ENCODE measurements at regions not wholly inside any gene's neighbourhood (a gene's known extent, or its start where the extent isn't known, plus 50 kb on each side); places are given as distances from the start of the nearest gene placed in this dataset.

DNA sequence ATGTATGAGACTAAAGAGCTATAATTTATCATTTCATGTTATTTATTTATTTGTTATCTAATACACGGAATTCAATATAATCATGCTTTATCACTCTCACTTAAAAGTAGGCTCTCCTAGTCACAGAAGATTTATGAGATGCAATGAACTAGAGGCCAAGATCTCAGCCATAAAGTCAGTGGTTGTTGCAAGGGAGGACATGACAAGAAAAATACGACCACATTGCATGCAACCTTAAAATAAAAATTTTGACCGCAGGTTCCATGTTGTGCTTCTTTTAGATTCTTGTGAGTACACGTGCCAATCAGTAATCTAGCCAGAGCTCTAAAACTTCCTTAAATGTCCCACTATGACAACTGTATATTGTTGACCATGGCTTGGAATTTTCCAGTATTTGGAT lies 75.9 kb upstream of the SP8 start:
- no peak for DNase-seq (ENCODE audit: low spot score in 2 of 2)
- H3K27me3 ChIP-seq = peaks cover 0 to 4% of the 10 kb centered on the region in 2 donors
- H3K4me3 ChIP-seq = no peak overlapping the region
- intact Hi-C loops (cut with DNase I; ENCODE audit: low total_unique reads) = no loop called here
- TF ChIP-seq, protein P1, sequence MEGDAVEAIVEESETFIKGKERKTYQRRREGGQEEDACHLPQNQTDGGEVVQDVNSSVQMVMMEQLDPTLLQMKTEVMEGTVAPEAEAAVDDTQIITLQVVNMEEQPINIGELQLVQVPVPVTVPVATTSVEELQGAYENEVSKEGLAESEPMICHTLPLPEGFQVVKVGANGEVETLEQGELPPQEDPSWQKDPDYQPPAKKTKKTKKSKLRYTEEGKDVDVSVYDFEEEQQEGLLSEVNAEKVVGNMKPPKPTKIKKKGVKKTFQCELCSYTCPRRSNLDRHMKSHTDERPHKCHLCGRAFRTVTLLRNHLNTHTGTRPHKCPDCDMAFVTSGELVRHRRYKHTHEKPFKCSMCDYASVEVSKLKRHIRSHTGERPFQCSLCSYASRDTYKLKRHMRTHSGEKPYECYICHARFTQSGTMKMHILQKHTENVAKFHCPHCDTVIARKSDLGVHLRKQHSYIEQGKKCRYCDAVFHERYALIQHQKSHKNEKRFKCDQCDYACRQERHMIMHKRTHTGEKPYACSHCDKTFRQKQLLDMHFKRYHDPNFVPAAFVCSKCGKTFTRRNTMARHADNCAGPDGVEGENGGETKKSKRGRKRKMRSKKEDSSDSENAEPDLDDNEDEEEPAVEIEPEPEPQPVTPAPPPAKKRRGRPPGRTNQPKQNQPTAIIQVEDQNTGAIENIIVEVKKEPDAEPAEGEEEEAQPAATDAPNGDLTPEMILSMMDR (IDR thresholded peaks at IDR 0.05) = no peak
- no peak overlapping the region for H3K27ac ChIP-seq
- H3K4me1 ChIP-seq = no peaks in the 10 kb centered on the region
- no peaks in the 10 kb centered on the region for H3K9me3 ChIP-seq
- no peaks in the 10 kb centered on the region for H3K36me3 ChIP-seq

DNA sequence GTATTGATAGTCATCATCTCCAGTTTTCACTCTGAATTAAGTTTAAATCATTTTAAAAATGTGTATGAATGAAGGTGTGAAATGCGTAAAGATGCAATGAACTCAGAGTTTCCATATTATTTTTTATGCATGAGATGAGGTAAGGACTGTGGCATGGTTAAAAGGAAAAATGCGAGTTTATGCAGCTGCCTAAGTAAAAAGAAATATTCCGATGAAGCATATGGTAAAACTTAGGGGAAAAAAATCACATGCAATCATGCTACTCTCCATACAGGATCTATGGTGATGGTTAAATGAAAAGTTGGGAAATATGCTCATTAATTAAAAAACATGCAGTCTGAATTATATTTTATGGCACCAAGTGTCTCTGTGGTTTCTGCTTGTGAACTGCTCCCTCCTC lies 77.5 kb upstream of the SP8 start:
- peaks cover 0 to 4% of the 10 kb centered on the region in 2 donors for H3K27me3 ChIP-seq
- H3K36me3 ChIP-seq = no peaks in the 10 kb centered on the region
- intact Hi-C loops (cut with DNase I; ENCODE audit: low total_unique reads) = no loop called here
- no peak overlapping the region for H3K27ac ChIP-seq
- H3K4me3 ChIP-seq = no peak overlapping the region
- H3K4me1 ChIP-seq = no peaks in the 10 kb centered on the region
- no peak for DNase-seq (ENCODE audit: low spot score in 2 of 2)
- H3K9me3 ChIP-seq = no peaks in the 10 kb centered on the region
- TF ChIP-seq, protein P1 (IDR thresholded peaks at IDR 0.05) = no peak
- TF ChIP-seq POLR2AphosphoS5 (IDR thresholded peaks at IDR 0.05) = no peak
- no peak for TF ChIP-seq POLR2A (IDR thresholded peaks at IDR 0.05)

DNA sequence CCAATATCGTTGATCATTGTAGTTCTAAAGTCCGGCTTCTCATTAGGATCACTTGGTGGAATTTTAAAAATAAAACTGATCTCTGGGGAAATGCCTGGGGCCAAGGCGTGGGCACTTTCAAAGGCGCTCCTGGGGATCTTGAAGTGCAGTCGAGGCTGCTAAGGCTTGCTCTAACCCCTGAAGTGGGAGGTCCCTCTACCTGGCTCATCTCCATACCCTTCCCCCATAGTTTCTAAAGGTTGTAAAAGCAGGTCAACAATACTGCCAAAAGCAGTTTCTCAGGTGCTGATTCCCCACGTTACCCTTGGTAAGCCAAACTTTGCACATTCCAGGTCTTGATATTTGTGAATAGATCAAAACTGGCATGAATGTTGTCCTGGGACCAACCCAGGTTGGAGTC lies 79.0 kb upstream of the SP8 start:
- H3K4me3 ChIP-seq = no peak overlapping the region

DNA sequence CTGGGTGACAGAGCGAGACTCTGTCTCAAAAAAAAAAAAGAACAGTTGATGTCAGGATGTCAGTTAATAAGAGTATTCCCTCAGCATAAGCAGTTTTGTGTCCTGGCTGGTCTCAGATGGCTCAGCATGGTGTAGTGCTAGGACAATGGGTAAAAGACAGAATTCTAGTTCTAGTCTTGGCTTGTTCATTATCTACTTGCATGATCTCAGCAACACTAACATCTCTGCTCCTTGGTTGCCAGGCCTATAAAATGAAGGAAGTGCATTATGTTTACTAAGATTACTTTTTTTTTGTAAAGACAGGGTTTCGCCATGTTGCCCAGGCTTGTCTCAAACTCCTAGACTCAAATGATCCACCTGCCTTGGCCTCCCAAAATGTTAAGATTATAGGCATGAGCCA lies 84.3 kb upstream of the SP8 start:
- TF ChIP-seq POLR2AphosphoS5 (IDR thresholded peaks at IDR 0.05) = no peak
- no peak for TF ChIP-seq POLR2A (IDR thresholded peaks at IDR 0.05)
- TF ChIP-seq, protein P1 (IDR thresholded peaks at IDR 0.05) = no peak
- H3K4me1 ChIP-seq = no peaks in the 10 kb centered on the region
- no peaks in the 10 kb centered on the region for H3K36me3 ChIP-seq
- H3K4me3 ChIP-seq = no peak overlapping the region
- no peaks in the 10 kb centered on the region for H3K9me3 ChIP-seq
- DNase-seq (ENCODE audit: low spot score in 2 of 2) = no peak
- intact Hi-C loops (cut with DNase I; ENCODE audit: low total_unique reads) = no loop called here
- H3K27ac ChIP-seq = no peak overlapping the region
- no peaks in the 10 kb centered on the region for H3K27me3 ChIP-seq

More for the DNA sequence above, 79.0 kb upstream of the SP8 start:
- TF ChIP-seq, protein P1 (IDR thresholded peaks at IDR 0.05) = no peak
- TF ChIP-seq POLR2AphosphoS5 (IDR thresholded peaks at IDR 0.05) (no peak), POLR2A (IDR thresholded peaks at IDR 0.05) (no peak)
- intact Hi-C loops (cut with DNase I; ENCODE audit: low total_unique reads) = no loop called here
- no peak overlapping the region for H3K27ac ChIP-seq
- H3K9me3 ChIP-seq = no peaks in the 10 kb centered on the region
- no peaks in the 10 kb centered on the region for H3K4me1 ChIP-seq
- H3K27me3 ChIP-seq = peaks cover 0 to 4% of the 10 kb centered on the region in 2 donors
- no peak for DNase-seq (ENCODE audit: low spot score in 2 of 2)
- no peaks in the 10 kb centered on the region for H3K36me3 ChIP-seq

- TF ChIP-seq POLR2A (IDR thresholded peaks at IDR 0.05) = no peak
- no peak for TF ChIP-seq POLR2AphosphoS5 (IDR thresholded peaks at IDR 0.05)
- TF ChIP-seq, protein P1 (IDR thresholded peaks at IDR 0.05) = no peak
Observed at GRCh38 chr7:20892776-20893175, 106.1 kb upstream of the SP8 start.

More at GRCh38 chr7:20892776-20893175, 106.1 kb upstream of the SP8 start:
- Histone ChIP-seq H3K27me3 (no peaks in the 10 kb centered on the region), H3K27ac (no peak overlapping the region), H3K36me3 (no peaks in the 10 kb centered on the region), H3K4me3 (no peak overlapping the region), H3K9me3 (peaks cover 0 to 6% of the 10 kb centered on the region in 2 donors), H3K4me1 (no peaks in the 10 kb centered on the region)
- DNase-seq (ENCODE audit: low spot score in 2 of 2) = no peak
- intact Hi-C loops (cut with DNase I; ENCODE audit: low total_unique reads) = no loop called here
